KMS-11 (cell line): ENCODE measurements at regions not wholly inside any gene's neighbourhood (a gene's known extent, or its start where the extent isn't known, plus 50 kb on each side); places are given as distances from the start of the nearest gene placed in this dataset.

Experiments used
- H2AFZ ChIP-seq: fragments of 200-600 bp; sonication (generic); 2 replicates; pipeline ENCODE4 v1.6.1; 2016; ENCODE audit warnings: antibody characterized with exemption, mixed run types, low read depth
- H3K27ac ChIP-seq: fragments of 200-600 bp; sonication (generic); 2 replicates; pipeline ENCODE4 v1.6.1; 2016; ENCODE audit warnings: mild to moderate bottlenecking, mixed run types
- H3K27me3 ChIP-seq: fragments of 200-600 bp; sonication (generic); 2 replicates; pipeline ENCODE4 v1.6.1; 2017; ENCODE audit warnings: mild to moderate bottlenecking, low read depth, mixed run types, moderate library complexity; ENCODE audit not compliant: insufficient read depth
- H3K36me3 ChIP-seq: fragments of 200-600 bp; sonication (generic); 2 replicates; pipeline ENCODE4 v1.6.1; 2017; ENCODE audit warnings: mild to moderate bottlenecking, mixed run types; ENCODE audit not compliant: insufficient read depth
- H3K4me1 ChIP-seq: fragments of 200-600 bp; sonication (generic); 2 replicates; pipeline ENCODE4 v1.6.1; 2016; ENCODE audit warnings: mild to moderate bottlenecking, low read depth, mixed run types; ENCODE audit not compliant: poor library complexity, severe bottlenecking
- H3K4me2 ChIP-seq: fragments of 200-600 bp; sonication (generic); 2 replicates; pipeline ENCODE4 v1.7.0; 2016; ENCODE audit warnings: mild to moderate bottlenecking, mixed run types
- H3K4me3 ChIP-seq: fragments of 200-600 bp; sonication (generic); IDR thresholded peaks from 2 replicates; pipeline ENCODE4 v1.6.1; 2017; ENCODE audit warnings: low read depth, low read length, mixed read lengths; ENCODE audit not compliant: insufficient read depth
- H3K79me2 ChIP-seq: fragments of 200-600 bp; sonication (generic); 2 replicates; pipeline ENCODE4 v1.6.1; 2016; ENCODE audit warnings: low read depth, mixed run types; ENCODE audit not compliant: insufficient read depth
- H3K9ac ChIP-seq: fragments of 200-600 bp; sonication (generic); 2 replicates; pipeline ENCODE4 v1.6.1; 2016; ENCODE audit warnings: mild to moderate bottlenecking, mixed run types
- H4K20me1 ChIP-seq: fragments of 200-600 bp; sonication (generic); 2 replicates; pipeline ENCODE4 v1.6.1; 2016; ENCODE audit warnings: mild to moderate bottlenecking, mixed run types; ENCODE audit not compliant: insufficient read depth
- CTCF ChIP-seq: fragments of 200-600 bp; sonication (generic); conservative IDR thresholded peaks from 2 replicates; pipeline ENCODE4 v1.6.1; 2017; ENCODE audit warnings: low read depth, mild to moderate bottlenecking, antibody characterized with exemption, low read length, moderate library complexity, mixed read lengths

DNA sequence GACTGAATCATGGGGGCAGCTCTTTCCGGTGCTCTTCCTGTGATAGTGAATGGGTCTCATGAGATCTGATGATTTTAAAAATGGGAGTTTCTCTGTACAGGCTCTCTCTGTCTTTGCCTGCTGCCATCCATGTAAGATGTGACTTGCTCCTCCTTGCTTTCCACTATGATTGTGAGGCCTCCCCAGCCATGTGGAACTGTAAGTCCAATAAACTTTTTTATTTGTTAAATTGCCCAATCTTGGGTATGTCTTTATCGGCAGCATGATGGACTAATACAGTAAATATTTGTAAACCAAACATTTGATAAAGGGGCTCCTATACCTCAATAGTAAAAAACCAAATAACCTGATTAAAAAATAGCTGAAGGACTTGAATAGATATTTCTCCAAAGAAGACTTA lies 77.3 kb downstream of the INSIG2 start:
- Histone ChIP-seq H3K4me1 (no peaks in the 10 kb centered on the region), H3K9ac (no peak overlapping the region), H3K79me2 (no peaks in the 10 kb centered on the region), H4K20me1 (no peaks in the 10 kb centered on the region), H3K27ac (no peak overlapping the region), H3K4me2 (no peak overlapping the region), H3K36me3 (no peaks in the 10 kb centered on the region), H3K27me3 (no peaks in the 10 kb centered on the region), H2AFZ (no peak overlapping the region), H3K4me3 (no peak overlapping the region)
- no peak for TF ChIP-seq CTCF
